Femur (tissue), 1 donor: ENCODE measurements at regions not wholly inside any gene's neighbourhood (a gene's known extent, or its start where the extent isn't known, plus 50 kb on each side); places are given as distances from the start of the nearest gene placed in this dataset.

Experiments
- DNase-seq: peaks from one replicate; pipeline ENCODE4 v3.0.0-alpha.2; 2017

GRCh38 chr10:3225561-3225960 is 53.0 kb upstream of the PITRM1 start:
- DNase-seq, result no peak

DNA sequence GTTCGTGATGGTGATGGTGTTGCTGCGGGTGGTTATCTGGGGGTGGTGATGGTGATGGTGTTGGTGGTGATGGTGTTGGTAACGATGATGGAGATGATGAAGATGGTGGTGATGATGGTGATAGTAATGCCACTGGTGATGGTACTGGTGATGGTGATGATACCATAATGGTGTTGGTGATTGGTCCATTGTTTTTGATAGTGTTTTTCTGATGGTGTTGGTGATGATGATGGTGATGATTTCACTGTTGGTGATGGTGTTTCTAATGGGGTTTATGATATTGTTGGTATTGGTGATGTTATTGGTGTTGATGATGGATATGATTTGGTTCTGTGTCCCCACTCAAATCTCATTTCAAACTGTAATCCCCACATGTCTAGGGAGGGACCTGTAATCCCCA is 51.7 kb upstream of the PITRM1 start:
- DNase-seq, result no peak

- DNase-seq, result no peak
These were observed 50.0 kb upstream of the PITRM1 start for GRCh38 chr10:3222626-3223025.
